Calu3 (cell line): ENCODE measurements at regions not wholly inside any gene's neighbourhood (a gene's known extent, or its start where the extent isn't known, plus 50 kb on each side); places are given as distances from the start of the nearest gene placed in this dataset.

Source experiments
- BruUV-seq: library from RNA; stranded (reverse); fragments of 400-500 nt; replicated peaks from 2 replicates; lab custom pipeline; 2021; lab: Mats Ljungman, UMichigan
- CTCF ChIA-PET: fragments of 300-600 bp; sonication (Branson Sonifier 250); formaldehyde crosslinking; loops from one replicate; lab custom pipeline; 2022; ENCODE audit warnings: antibody characterized with exemption; lab: Charles Lee
- DNase-seq: peaks from one replicate; pipeline ENCODE4 v3.0.0; 2022
- H3K27ac Mint-ChIP-seq: one replicate; pipeline ENCODE4 v1.8.0; 2022; ENCODE audit warnings: mixed read lengths; ENCODE audit not compliant: unreplicated experiment
- H3K27me3 Mint-ChIP-seq: one replicate; pipeline ENCODE4 v1.8.0; 2022; ENCODE audit warnings: mixed read lengths; ENCODE audit not compliant: unreplicated experiment
- H3K36me3 Mint-ChIP-seq: one replicate; pipeline ENCODE4 v1.8.0; 2022; ENCODE audit warnings: mild to moderate bottlenecking, moderate library complexity, mixed read lengths; ENCODE audit not compliant: insufficient read depth, unreplicated experiment
- H3K4me1 Mint-ChIP-seq: one replicate; pipeline ENCODE4 v1.8.0; 2022; ENCODE audit warnings: mild to moderate bottlenecking, low read depth, mixed read lengths; ENCODE audit not compliant: unreplicated experiment
- H3K4me3 Mint-ChIP-seq: one replicate; pipeline ENCODE4 v1.8.0; 2022; ENCODE audit warnings: mild to moderate bottlenecking, low read depth, moderate library complexity, mixed read lengths; ENCODE audit not compliant: unreplicated experiment
- H3K9me3 Mint-ChIP-seq: one replicate; pipeline ENCODE4 v1.8.0; 2022; ENCODE audit warnings: low read depth, mixed read lengths; ENCODE audit not compliant: unreplicated experiment
- CTCF ChIP-seq: fragments of 200-600 bp; IDR thresholded peaks from one replicate; pipeline ENCODE4 v1.8.0; 2022; ENCODE audit warnings: antibody characterized with exemption; ENCODE audit not compliant: unreplicated experiment
- intact Hi-C: fragments of 100-400 bp; cut with micrococcal nuclease; formaldehyde crosslinking; loops from one replicate; pipeline ENCODE4 v1.10.0; 2022; ENCODE audit not compliant: unreplicated experiment

GRCh38 chr7:130960208-130960988 lies 226.4 kb upstream of the KLF14 start:
- H3K36me3 Mint-ChIP-seq = peaks cover 17% of the 10 kb centered on the region
- BruUV-seq = TSS peak; percentile 89
- DNase-seq = peak; percentile 61
- no peaks in the 10 kb centered on the region for H3K9me3 Mint-ChIP-seq
- H3K27me3 Mint-ChIP-seq = no peaks in the 10 kb centered on the region
- CTCF ChIA-PET = interaction anchor here (0.5 to 2.0 kb wide), 18 partner anchors 14 to 759 kb away, joined by 3 to 14 read pairs (median 4); no protein-coding TSS in a partner anchor
- peak overlapping the region; percentile 54 for H3K4me3 Mint-ChIP-seq
- TF ChIP-seq CTCF = no peak
- peak overlapping the region; percentile 100 for H3K27ac Mint-ChIP-seq
- peaks cover 51% of the 10 kb centered on the region for H3K4me1 Mint-ChIP-seq
- intact Hi-C loops = no loop called here

GRCh38 chr7:130961128-130961601 lies 227.2 kb upstream of the KLF14 start:
- intact Hi-C loops = no loop called here
- peak overlapping the region; percentile 100 for H3K27ac Mint-ChIP-seq
- no peak for TF ChIP-seq CTCF
- no peak overlapping the region for H3K4me3 Mint-ChIP-seq
- no peaks in the 10 kb centered on the region for H3K27me3 Mint-ChIP-seq
- CTCF ChIA-PET = interaction anchor here (0.6 to 2.0 kb wide), 12 partner anchors 15 to 79 kb away, joined by 3 to 14 read pairs (median 4); no protein-coding TSS in a partner anchor
- DNase-seq = no peak
- no TSS peak for BruUV-seq
- H3K4me1 Mint-ChIP-seq = peaks cover 46% of the 10 kb centered on the region
- H3K36me3 Mint-ChIP-seq = peaks cover 17% of the 10 kb centered on the region
- no peaks in the 10 kb centered on the region for H3K9me3 Mint-ChIP-seq

GRCh38 chr7:130962109-130962508 lies 228.1 kb upstream of the KLF14 start:
- TF ChIP-seq CTCF = no peak
- H3K27me3 Mint-ChIP-seq = no peaks in the 10 kb centered on the region
- CTCF ChIA-PET = interaction anchor here (0.6 kb wide), 1 partner anchor 24 kb away, joined by 3 read pairs; no protein-coding TSS in a partner anchor
- H3K4me1 Mint-ChIP-seq = peaks cover 41% of the 10 kb centered on the region
- intact Hi-C loops = no loop called here
- H3K4me3 Mint-ChIP-seq = no peak overlapping the region
- H3K27ac Mint-ChIP-seq = peak overlapping the region; percentile 100
- H3K9me3 Mint-ChIP-seq = no peaks in the 10 kb centered on the region
- H3K36me3 Mint-ChIP-seq = peaks cover 17% of the 10 kb centered on the region
- no peak for DNase-seq
- no TSS peak for BruUV-seq

GRCh38 chr7:130963339-130963738 lies 229.3 kb upstream of the KLF14 start:
- peak overlapping the region; percentile 10 for H3K27ac Mint-ChIP-seq
- CTCF ChIA-PET = interaction anchor here (0.6 kb wide), 1 partner anchor 126 kb away, joined by 3 read pairs; no protein-coding TSS in a partner anchor

More at GRCh38 chr7:130963339-130963738, 229.3 kb upstream of the KLF14 start:
- peaks cover 41% of the 10 kb centered on the region for H3K4me1 Mint-ChIP-seq
- TF ChIP-seq CTCF = no peak
- no peak overlapping the region for H3K4me3 Mint-ChIP-seq
- BruUV-seq = no TSS peak
- intact Hi-C loops = no loop called here
- no peaks in the 10 kb centered on the region for H3K27me3 Mint-ChIP-seq
- H3K36me3 Mint-ChIP-seq = peaks cover 17% of the 10 kb centered on the region
- DNase-seq = no peak
- H3K9me3 Mint-ChIP-seq = no peaks in the 10 kb centered on the region
